Tibial artery (tissue), 4 donors: ENCODE measurements at regions not wholly inside any gene's neighbourhood (a gene's known extent, or its start where the extent isn't known, plus 50 kb on each side); places are given as distances from the start of the nearest gene placed in this dataset.

ENCODE experiments used
- DNase-seq, 2 donors: peaks; one replicate each; pipeline ENCODE4 v3.0.0-alpha.2; 2019
- H3K27ac ChIP-seq, 2 donors: fragments of 200-600 bp; sonication (generic) in 1 of 2; 1 replicate in 1 of 2; 2 replicates in 1 of 2; pipeline ENCODE4 v1.5.1; 2018 to 2019; ENCODE audit warnings: mild to moderate bottlenecking in 1 of 2
- H3K27me3 ChIP-seq, 2 donors: fragments of 200-600 bp; sonication (generic) in 1 of 2; one replicate each; pipeline versions ENCODE4 v1.5.1 to v1.6.0; 2016 to 2019
- H3K36me3 ChIP-seq, 3 donors: fragments of 200-600 bp; sonication (generic) in 2 of 3; one replicate each; pipeline ENCODE4 v1.5.1; 2016 to 2019; ENCODE audit warnings: mild to moderate bottlenecking in 2 of 3
- H3K4me1 ChIP-seq, 4 donors: fragments of 200-600 bp; sonication (generic) in 2 of 4; 1 replicate in 3 of 4; 2 replicates in 1 of 4; pipeline ENCODE4 v1.5.1; 2016 to 2019
- H3K4me3 ChIP-seq, 2 donors: fragments of 200-600 bp; sonication (generic) in 1 of 2; 1 replicate in 1 of 2; 2 replicates in 1 of 2; pipeline ENCODE4 v1.5.1; 2018 to 2019; ENCODE audit warnings: mild to moderate bottlenecking in 2 of 2
- H3K9me3 ChIP-seq, 3 donors: fragments of 200-600 bp; sonication (generic) in 1 of 3; one replicate each; pipeline ENCODE4 v1.5.1; 2016 to 2019
- CTCF ChIP-seq, 2 experiments: fragments of 200-600 bp in 1 of 2; fragments of 450-650 bp in 1 of 2; IDR thresholded peaks; one replicate each; pipeline ENCODE4 v1.5.1; 2017 to 2019; ENCODE audit warnings: antibody characterized with exemption in 2 of 2, mild to moderate bottlenecking in 1 of 2, moderate library complexity in 1 of 2
- intact Hi-C: fragments of 100-400 bp; cut with DNase I; formaldehyde crosslinking; loops from one replicate; pipeline ENCODE4 v1.15.0; 2023; ENCODE audit warnings: low total_unique reads

- no peak for TF ChIP-seq CTCF (IDR thresholded peaks at IDR 0.05)
- Histone ChIP-seq H3K9me3 (no peaks in the 10 kb centered on the region), H3K27me3 (no peaks in the 10 kb centered on the region), H3K27ac (peak overlapping the region in 1 of 2 donors; percentile 51), H3K36me3 (no peaks in the 10 kb centered on the region), H3K4me3 (no peak overlapping the region), H3K4me1 (peaks cover 0 to 14% (median 4%) of the 10 kb centered on the region in 4 donors)
- DNase-seq, result peak in 1 of 2 donors; percentile 66
- intact Hi-C loops, result loop anchor here (5.0 kb wide), 1 partner anchor 380 kb away; no protein-coding TSS in a partner anchor
Measured at GRCh38 chrX:69216911-69217310, 51.7 kb upstream of the PJA1 start.

DNA sequence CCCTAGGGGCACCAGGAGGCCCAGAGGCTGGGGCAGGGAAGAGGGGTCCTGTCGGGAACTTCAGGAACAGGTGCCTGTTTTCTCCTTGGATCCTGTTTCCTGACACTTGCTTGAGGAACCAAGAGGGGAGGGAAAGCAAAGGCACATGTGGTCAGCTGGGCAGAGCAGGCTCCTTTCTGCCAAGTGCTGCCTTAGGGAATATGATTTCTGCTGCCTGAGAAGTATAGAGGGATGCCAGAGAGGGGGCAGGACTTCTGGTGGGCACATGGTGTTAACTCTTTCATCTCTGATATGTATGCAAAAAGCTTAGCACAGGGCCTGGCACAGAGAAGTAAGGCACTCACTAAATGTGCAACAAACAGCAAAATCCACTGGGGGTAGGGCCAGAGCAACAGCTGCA, 51.2 kb upstream of the PJA1 start:
- Histone ChIP-seq H3K27ac (peak overlapping the region in 1 of 2 donors; percentile 51), H3K4me3 (no peak overlapping the region), H3K27me3 (no peaks in the 10 kb centered on the region), H3K9me3 (no peaks in the 10 kb centered on the region), H3K4me1 (peaks cover 0 to 14% (median 2%) of the 10 kb centered on the region in 4 donors), H3K36me3 (no peaks in the 10 kb centered on the region)
- TF ChIP-seq CTCF (IDR thresholded peaks at IDR 0.05), result no peak
- no peak for DNase-seq
- intact Hi-C loops, result loop anchor here (5.0 kb wide), 1 partner anchor 379 kb away; no protein-coding TSS in a partner anchor

DNA sequence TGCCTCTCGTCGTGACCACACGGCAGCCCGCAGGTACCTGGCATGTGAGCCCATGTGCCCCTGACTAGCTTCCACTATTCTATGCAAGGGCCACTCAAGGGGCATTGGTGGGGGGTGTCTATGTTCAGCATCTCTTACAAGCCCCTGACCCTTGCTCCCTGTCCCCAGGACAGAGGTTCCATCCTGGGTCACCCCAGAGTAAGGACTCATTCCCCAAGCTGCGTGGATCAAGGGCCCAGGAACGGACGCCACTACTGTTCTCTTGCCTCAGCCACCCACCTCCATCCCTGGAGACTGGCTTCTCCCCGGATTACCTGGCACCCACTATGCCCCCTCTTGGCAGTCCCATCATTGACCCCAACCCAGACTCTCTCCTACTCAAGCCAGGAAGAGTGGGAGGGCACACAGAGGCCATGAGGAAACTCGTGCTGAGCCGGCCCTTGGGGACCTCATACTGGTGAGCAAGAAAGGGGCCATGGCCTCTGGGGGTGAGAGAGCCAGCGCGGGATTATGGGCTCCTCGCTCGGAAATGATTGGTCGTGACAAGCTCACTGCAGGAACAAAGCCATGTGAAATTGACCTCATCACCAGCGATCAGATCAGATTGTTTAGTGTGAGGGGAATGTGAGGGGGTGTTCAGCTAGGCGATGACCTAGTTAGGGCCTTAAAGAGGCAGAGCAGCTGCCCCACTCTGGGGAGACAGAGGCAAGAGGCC, 50.1 kb upstream of the PJA1 start:
- H3K27me3 ChIP-seq, result no peaks in the 10 kb centered on the region
- H3K36me3 ChIP-seq, result no peaks in the 10 kb centered on the region
- H3K4me3 ChIP-seq, result no peak overlapping the region
- H3K4me1 ChIP-seq, result peaks cover 0 to 24% (median 2%) of the 10 kb centered on the region in 4 donors
- intact Hi-C loops, result loop anchor here (5.0 kb wide), 1 partner anchor 378 kb away; no protein-coding TSS in a partner anchor
- no peak for TF ChIP-seq CTCF (IDR thresholded peaks at IDR 0.05)
- no peak overlapping the region for H3K27ac ChIP-seq
- no peaks in the 10 kb centered on the region for H3K9me3 ChIP-seq
- DNase-seq, result no peak
